Activated T-helper 1 cell treated with anti-CD3 and anti-CD28 coated beads, Interleukin-2, amount 50 U/mL, for 16 hours (primary cell): ENCODE measurements at regions not wholly inside any gene's neighbourhood (a gene's known extent, or its start where the extent isn't known, plus 50 kb on each side); places are given as distances from the start of the nearest gene placed in this dataset.

Experiments
- DNase-seq, 2 donors: peaks; one replicate each; pipeline ENCODE4 v3.0.0-alpha.2; 2020; ENCODE audit warnings: low read depth in 1 of 2, low spot score in 1 of 2

GRCh38 chr2:240319855-240320203 is 115.6 kb upstream of the GPC1 start:
- no peak for DNase-seq

- no peak for DNase-seq
Observed at GRCh38 chr2:240320204-240320993, 115.1 kb upstream of the GPC1 start.

- no peak for DNase-seq
Observed at GRCh38 chr2:240322231-240322955, 113.1 kb upstream of the GPC1 start.

- DNase-seq = no peak
Observed at GRCh38 chr2:240322991-240323390, 112.5 kb upstream of the GPC1 start.

- DNase-seq = no peak
Observed at GRCh38 chr2:240323601-240324291, 111.7 kb upstream of the GPC1 start.

DNA sequence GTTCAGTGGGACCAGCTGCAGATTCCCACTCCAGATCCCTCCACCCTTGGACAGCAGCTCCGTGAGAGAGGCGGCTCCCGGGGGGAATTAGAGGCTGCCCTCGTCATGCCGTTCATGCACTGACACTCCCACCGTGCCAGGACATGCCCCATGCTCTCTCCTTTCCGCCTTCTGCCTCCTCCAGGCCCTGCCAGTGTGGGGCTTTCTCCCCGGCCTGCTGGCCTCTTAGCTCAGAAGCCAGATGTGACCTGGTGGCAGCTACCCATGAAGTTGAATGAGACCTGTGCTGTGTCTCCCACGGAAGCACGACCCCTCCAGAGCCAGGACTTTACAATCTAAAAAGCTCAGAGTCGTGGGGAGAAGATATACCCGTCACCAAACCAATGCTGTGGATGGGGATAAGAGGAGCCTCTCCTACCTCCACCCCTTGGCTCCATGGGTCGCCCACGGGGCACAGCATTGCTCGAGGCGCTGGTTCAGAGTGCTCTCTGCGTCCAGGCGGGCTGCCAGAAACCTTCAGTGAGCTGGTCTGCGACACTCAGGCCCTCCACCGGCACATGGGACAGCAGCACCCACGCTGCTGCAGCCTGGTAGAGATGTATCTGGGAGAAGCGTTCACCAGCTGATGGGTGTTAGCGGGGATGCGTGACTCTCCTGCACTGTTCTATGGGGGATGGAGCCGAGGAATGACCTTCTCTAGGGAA is 111.0 kb upstream of the GPC1 start:
- DNase-seq = no peak

DNA sequence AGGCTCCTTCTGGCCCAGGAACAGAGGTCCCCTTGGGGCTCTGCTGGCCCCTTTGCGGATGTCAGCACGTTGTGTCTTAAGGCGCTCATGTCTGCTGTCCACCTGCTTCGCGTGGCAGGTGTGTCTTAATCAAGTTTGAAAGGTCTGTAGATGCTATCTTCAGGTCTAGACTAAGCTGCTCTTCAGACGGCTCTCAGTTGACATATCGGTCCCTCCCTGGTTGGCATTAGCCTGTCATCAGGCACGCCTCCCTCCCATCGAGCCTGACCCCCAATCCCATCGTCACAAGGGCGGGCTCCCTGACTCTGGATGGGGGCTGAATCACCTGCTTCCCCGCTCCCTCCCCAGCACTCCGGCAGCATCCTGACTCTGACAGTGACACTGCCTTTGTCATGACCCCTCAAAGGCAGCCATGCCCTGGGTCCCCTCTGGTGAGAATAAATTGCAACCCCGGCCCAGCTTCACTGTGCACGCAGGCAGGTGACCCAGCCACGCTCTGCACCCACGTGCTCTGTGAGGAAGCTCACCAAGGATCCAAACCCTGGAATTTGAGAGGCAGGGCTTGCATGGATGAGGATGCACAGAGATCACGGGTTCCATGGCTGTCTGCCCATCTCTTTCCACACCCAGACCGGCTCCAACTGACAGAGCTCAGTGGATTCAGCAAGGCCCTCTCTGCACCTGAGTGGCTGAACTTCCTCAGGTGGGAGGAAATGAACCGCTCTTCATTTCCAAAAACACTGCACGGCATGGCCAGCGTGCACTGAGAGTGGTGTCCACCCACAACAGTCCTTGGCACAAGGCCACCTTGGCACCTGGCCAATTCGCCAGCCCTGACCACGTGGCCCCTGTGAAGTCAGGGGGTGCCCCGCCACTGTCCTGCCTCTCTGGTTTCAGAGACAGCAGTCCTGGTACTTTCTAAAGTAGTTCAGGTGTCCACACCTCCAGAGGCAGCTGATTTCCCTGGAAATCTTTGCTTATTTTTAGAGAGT is 110.2 kb upstream of the GPC1 start:
- no peak for DNase-seq

- no peak for DNase-seq
Observed at GRCh38 chr2:240326246-240326645, 109.2 kb upstream of the GPC1 start.

DNA sequence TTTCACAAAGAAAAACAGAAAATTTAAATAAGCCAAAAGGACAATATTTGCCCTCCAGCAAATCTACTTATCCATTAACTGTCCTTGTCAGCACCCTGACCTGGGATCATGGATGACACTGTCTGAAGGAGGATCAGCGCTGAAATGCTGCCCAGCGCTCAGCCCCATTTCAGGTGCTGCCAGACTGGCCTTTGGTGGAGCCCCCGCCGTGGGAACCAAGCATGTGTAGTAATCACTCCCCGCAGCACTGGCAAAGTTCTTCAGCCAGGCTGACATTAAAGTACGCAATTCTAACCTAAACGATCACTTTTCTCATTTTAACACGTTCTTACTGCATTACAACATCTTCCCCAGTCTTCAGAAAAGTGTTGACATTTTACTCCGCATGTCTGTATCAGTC is 108.6 kb upstream of the GPC1 start:
- DNase-seq = no peak

GRCh38 chr2:240327566-240327965 is 107.9 kb upstream of the GPC1 start:
- DNase-seq = no peak

GRCh38 chr2:240328526-240328925 is 106.9 kb upstream of the GPC1 start:
- no peak for DNase-seq

DNA sequence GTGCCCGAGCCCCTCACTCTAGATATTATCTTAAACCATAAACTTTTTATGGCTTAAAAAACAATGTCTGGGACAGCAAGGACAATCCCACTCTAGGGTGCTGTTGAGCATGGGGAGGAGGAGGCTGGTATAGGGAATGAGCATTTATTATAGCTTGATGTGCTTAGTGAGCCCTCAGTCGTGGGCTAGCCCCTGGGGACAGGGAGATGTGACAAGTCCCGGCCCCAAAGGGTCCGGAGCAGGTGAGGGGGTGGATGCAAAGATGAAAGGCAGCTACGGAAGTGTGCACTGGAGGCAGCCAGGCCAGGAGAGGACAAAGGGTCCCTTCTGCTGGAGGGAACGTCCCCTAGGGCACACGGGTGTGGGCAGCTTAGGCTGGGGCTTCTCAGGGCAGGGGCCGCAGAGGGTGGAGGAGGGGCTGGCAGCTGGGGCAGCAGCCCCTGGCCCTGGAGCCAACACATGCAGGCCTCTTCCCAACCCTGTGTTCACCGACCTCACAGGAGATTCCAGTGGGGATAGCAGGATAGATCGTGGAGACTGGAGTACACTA is 106.3 kb upstream of the GPC1 start:
- no peak for DNase-seq

GRCh38 chr2:240329778-240330177 is 105.7 kb upstream of the GPC1 start:
- no peak for DNase-seq

DNA sequence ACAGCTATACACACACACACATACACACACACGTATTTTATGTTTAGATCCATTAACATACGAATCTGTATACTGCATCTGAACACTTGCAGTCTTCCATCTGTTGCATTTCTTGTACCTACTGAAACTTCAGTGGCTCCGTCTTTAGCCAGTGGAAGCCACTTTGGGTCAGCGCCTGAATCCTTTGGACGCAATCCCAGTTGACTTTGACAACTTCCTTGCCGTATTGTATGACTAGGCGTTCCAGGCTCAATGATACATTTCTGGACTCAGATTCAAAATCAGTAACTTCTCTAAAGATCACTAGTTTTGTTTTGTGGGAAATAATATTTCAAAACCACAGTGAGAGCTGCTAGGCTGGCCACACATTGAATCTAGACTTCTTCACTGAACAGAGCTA is 101.5 kb upstream of the GPC1 start:
- DNase-seq = no peak

- no peak for DNase-seq
Observed at GRCh38 chr2:240335061-240335460, 100.4 kb upstream of the GPC1 start.

- DNase-seq = no peak
Observed at GRCh38 chr2:240336820-240337427, 98.5 kb upstream of the GPC1 start.

GRCh38 chr2:240338274-240338673 is 97.2 kb upstream of the GPC1 start:
- no peak for DNase-seq

DNA sequence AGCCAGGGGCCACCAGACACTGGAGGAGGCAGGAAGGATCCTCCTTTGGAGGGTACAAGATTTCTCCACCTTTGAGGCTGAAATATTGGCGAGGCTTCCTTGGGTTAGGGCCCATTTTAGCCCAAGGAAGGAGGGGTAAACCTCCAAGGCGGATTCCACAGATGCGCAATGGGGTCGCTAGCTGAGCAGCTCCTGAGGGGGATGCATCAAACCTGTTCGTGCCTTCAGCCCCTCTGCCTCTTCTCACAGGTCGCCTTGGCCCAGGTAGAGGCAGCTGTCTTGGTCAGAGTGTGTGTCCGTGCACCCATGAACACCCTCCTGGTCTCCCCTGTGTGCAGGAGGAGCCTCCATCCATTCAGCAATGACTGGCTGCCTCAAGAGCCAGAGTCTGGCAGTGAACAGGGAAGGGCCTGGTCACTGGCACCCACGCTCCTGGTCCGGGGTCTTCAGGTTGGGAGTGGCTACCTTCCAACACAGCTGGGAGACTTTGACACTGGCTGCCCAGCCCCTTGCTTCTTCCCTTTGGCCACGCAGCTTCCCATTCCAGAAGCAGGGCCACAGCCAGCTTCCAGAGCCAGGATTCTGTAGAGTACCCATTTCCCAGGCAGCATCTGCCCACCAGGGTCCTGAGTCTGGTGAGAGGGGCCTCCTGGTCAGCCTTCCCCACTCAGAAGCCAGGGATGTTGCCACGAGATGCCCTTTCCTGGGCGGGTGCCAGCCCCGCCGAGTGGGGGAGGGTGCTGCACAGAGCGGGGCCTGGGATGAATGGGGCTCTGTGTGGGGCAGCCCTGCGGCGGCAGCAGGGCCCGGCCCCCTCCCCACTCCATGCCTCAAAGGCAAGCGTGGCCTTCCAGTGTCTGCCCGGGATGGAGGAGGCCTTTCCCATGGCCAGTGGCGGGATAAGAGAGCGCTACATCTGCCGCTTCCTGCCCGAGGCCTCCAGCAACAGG is 95.8 kb upstream of the GPC1 start:
- DNase-seq = no peak

DNA sequence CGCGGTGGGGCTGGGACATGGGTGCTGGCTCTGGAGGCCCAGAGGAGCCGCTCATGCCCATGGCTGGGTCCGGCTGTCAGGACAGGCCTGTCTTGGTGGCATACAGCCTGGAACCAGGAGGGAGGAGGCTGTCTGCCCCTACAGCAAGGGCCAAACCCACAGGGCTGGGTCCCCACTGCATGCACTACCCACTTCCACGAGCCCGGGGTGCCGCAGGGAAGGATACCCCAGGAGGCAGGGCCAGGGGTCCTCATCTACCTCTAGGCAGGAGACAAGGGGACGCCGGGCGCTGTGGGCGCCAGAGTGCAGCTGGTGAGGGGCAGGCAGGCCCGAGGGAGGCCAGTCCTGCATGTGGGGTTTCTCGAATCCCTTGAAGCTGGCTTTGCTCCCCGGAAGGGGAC is 95.1 kb upstream of the GPC1 start:
- no peak for DNase-seq
